GM13977 (cell line): ENCODE measurements at regions not wholly inside any gene's neighbourhood (a gene's known extent, or its start where the extent isn't known, plus 50 kb on each side); places are given as distances from the start of the nearest gene placed in this dataset.
A peak's percentile ranks its signal among the peaks of the same experiment; 100 is the strongest.

Experiments used
- DNase-seq: peaks from one replicate; pipeline ENCODE4 v3.0.0; 2012; ENCODE audit warnings: low spot score
- in situ Hi-C: fragments of 300-500 bp; cut with MboI; formaldehyde crosslinking; loops from one replicate; pipeline ENCODE4 v1.12.0; 2022; ENCODE audit warnings: low sequenced_read_pairs, low pct_unique_long_range_greater_than_20kb, mixed read lengths, inconsistent platforms; ENCODE audit not compliant: unreplicated experiment
- TF ChIP-seq, protein P1 (sequence below): IDR thresholded peaks from 2 replicates; pipeline ENCODE4 v1.5.1; 2012; ENCODE audit warnings: mild to moderate bottlenecking, control low read depth; ENCODE audit not compliant: insufficient read depth; ENCODE audit errors: extremely low read depth, missing control alignments

DNA sequence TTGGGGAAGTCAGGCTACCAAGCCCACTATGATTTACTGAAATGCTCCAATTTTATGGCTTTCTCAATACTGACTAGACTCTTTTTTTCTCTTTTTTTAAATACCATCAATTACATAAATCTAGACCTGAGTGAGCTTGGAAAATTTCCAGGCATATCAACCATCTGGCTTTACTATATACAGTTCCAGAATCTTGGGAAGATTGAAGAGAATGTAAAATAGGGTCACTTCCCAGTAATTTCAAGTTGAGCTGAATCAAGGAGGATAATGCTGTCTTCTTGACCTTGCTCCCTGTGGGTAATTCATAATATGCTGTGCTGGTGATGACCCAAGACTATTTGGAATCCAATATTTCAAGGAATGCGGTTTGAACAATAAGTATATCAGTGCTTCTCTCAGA lies 108.1 kb downstream of the MAP3K21 start:
- TF ChIP-seq, protein P1, sequence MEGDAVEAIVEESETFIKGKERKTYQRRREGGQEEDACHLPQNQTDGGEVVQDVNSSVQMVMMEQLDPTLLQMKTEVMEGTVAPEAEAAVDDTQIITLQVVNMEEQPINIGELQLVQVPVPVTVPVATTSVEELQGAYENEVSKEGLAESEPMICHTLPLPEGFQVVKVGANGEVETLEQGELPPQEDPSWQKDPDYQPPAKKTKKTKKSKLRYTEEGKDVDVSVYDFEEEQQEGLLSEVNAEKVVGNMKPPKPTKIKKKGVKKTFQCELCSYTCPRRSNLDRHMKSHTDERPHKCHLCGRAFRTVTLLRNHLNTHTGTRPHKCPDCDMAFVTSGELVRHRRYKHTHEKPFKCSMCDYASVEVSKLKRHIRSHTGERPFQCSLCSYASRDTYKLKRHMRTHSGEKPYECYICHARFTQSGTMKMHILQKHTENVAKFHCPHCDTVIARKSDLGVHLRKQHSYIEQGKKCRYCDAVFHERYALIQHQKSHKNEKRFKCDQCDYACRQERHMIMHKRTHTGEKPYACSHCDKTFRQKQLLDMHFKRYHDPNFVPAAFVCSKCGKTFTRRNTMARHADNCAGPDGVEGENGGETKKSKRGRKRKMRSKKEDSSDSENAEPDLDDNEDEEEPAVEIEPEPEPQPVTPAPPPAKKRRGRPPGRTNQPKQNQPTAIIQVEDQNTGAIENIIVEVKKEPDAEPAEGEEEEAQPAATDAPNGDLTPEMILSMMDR = no peak
- in situ Hi-C loops = loop anchor here (10.0 kb wide), 1 partner anchor 359 kb away; no protein-coding TSS in a partner anchor
- DNase-seq = no peak

DNA sequence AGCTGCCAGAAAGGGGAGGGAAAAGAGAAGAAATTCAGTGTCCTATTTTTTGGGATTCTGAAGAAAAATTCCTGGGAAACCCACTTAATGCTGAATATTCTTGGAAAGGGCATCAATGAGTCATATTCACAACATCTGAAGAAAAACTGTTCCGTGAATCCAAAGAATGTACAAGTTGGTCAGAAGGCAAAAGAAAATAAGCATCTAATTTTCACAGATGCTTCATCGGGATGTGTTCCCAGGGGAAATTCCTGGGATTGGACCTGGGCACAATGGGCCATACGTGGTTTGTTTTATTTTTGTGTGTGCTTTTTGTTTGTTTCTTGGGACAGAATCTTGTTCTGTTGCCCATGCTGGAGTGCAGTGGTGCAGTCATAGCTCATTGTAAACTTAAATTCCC lies 112.2 kb downstream of the MAP3K21 start:
- in situ Hi-C loops = loop anchor here (10.0 kb wide), 1 partner anchor 355 kb away; no protein-coding TSS in a partner anchor
- DNase-seq = no peak
- TF ChIP-seq, protein P1 = no peak

DNA sequence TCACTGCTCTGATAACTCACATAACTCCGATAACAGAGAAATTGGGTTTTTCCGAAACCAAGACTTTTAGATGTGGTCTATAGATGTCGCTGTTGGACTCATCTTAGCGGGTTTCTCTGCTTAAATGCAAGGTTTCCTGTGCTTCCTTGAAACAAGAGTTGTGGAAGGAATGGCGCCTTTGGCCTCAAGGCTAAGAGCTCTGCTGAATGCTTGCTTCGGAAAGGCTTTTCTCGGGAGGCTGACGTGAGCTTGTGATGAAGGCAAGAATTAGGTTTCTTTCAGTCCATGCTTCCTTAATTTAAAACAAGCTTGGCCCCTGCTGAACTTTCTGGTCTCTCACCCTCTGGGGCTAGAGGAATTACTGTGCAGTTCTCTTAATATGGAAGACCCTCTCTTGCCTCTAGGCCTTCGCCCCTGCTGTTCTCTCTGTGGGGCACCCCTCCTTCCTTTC lies 113.5 kb downstream of the MAP3K21 start:
- DNase-seq = peak; percentile 48
- TF ChIP-seq, protein P1 = peak; percentile 62
- in situ Hi-C loops = no loop called here

DNA sequence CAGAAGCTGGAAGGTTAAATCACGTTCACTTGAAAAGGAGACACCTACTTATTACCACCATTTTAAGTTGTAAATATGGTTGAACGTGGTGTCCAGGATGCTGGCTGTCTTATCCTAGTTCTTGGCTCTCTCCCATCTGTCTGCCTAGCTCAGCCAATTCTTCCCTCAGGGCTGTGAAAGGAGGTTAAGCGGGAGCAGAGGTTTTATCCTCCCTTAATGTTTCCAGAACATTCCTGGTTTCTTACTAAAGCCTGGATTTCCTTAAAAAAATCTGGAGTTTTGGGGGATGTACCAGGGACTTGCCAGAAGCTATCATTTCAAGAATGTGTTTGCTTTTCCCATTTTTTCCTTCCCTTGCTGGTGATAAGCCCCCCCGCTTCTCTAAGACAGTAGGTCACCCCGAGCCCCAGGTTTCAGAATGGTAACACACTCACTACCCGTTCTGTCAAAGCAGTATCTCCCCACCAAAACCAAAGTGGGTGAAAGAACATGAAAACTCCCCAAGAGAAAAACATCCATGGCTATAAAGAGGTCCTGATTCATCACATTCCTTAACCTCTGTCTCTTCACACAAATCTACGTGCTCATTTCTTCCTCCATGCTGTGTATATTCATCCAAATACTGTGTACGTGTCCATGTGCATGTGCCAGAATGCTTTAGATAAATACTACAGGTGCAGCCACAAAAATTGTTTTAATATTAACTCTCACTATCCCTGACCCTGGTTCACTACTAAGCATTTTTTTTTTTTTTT lies 114.7 kb downstream of the MAP3K21 start:
- no peak for DNase-seq
- in situ Hi-C loops = no loop called here
- TF ChIP-seq, protein P1 = no peak

DNA sequence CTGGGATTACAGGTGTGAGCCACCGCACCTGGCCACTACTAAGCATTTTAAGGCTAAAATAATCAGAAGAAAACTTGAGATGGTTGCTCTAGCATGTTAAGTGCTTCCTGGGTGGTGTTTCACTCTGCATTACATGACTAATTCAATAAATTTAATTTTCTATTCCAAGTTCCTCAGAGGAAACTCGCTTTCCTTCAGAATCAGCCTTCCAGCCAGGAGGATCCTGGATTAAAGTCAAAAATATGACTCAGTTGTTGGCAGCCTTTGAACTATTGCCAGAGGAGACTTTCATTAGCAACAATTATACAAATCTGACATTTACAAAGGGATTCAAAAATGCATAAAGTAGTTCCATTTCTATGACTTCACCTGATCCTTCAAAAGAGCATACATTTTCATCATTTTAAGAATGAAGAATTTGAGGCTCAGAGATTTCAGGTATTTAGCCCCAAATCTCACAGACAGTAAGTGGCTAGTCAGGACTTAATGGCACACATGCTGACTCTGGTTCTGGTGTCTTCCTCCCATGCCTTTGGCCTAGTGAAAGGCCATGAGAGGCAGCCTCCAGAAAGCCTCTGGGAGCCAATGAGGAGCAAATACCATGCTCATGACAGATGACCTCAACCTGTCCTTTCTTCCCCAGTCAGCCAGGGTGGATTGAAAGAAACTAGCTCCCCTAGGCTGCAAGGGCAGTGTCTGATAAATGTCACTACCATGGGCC lies 115.7 kb downstream of the MAP3K21 start:
- in situ Hi-C loops = no loop called here
- no peak for DNase-seq
- TF ChIP-seq, protein P1 = no peak

DNA sequence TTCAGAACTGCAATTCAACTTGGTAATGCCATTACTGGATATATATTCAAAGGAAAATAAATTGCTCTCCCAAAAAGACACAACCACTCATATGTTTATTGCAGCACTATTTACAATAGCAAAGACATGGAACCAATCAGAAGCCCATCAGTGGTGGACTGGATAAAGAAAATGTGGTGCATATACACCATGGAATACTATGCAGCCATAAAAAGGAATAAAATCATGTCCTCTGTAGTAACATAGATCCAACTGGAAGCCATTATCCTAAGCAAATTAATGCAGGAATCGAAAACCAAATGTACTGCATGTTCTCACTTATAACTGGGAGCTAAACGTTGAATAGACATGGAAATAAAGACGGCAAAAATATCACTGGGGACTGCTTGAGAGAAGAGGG lies 117.0 kb downstream of the MAP3K21 start:
- TF ChIP-seq, protein P1 = no peak
- in situ Hi-C loops = no loop called here
- no peak for DNase-seq
